C4-2B (cell line): ENCODE measurements at regions not wholly inside any gene's neighbourhood (a gene's known extent, or its start where the extent isn't known, plus 50 kb on each side); places are given as distances from the start of the nearest gene placed in this dataset.

Experiments
- CTCF ChIP-seq: fragments of 450-650 bp; conservative IDR thresholded peaks from 2 replicates; pipeline ENCODE4 v1.5.1; 2017; ENCODE audit warnings: mild to moderate bottlenecking
- ZFX ChIP-seq: fragments of 450-650 bp; IDR thresholded peaks from 2 replicates; pipeline ENCODE4 v1.6.1; 2017

- TF ChIP-seq CTCF (no peak), ZFX (no peak)
Observed at GRCh38 chr18:40739029-40739428, 1216.0 kb upstream of the PIK3C3 start.
